ENCODE measurements at regions not wholly inside any gene's neighbourhood (a gene's known extent, or its start where the extent isn't known, plus 50 kb on each side); places are given as distances from the start of the nearest gene placed in this dataset.

- ATAC-seq (no peak), DNase-seq (no peak)
- no peak for TF ChIP-seq CTCF (IDR thresholded peaks at IDR 0.05 in 4 of 5, conservative IDR thresholded peaks at IDR 0.05 in 1 of 5)
- no peak for TF ChIP-seq POLR2A (IDR thresholded peaks at IDR 0.05)
- Histone ChIP-seq H3K27ac (no peak overlapping the region), H3K4me3 (no peak overlapping the region), H3K4me1 (no peaks in the 10 kb centered on the region), H3K27me3 (no peaks in the 10 kb centered on the region), H3K36me3 (no peaks in the 10 kb centered on the region), H3K9me3 (no peaks in the 10 kb centered on the region)
- intact Hi-C loops (cut with DNase I; ENCODE audit: low total_unique reads): loop anchor here (2.0 kb wide), 1 partner anchor 30 kb away; no protein-coding TSS in a partner anchor
- in situ Hi-C loops (cut with MboI; ENCODE audit: low sequenced_read_pairs in 4 of 4): no loop called here
Observed at GRCh38 chr3:148428862-148429605, 268.7 kb upstream of the AGTR1 start.

GRCh38 chr3:148433665-148434064 is 264.0 kb upstream of the AGTR1 start:
- no peak overlapping the region for H3K27ac ChIP-seq
- ATAC-seq: no peak
- H3K36me3 ChIP-seq: no peaks in the 10 kb centered on the region
- DNase-seq: no peak
- H3K4me3 ChIP-seq: no peak overlapping the region
- no peaks in the 10 kb centered on the region for H3K27me3 ChIP-seq
- H3K4me1 ChIP-seq: no peaks in the 10 kb centered on the region
- TF ChIP-seq POLR2A (IDR thresholded peaks at IDR 0.05) (no peak), CTCF (IDR thresholded peaks at IDR 0.05 in 4 of 5, conservative IDR thresholded peaks at IDR 0.05 in 1 of 5) (no peak)
- no peaks in the 10 kb centered on the region for H3K9me3 ChIP-seq
- intact Hi-C loops (cut with DNase I; ENCODE audit: low total_unique reads) (no loop called here), in situ Hi-C loops (cut with MboI; ENCODE audit: low sequenced_read_pairs in 4 of 4) (no loop called here)

GRCh38 chr3:148435534-148435933 is 262.2 kb upstream of the AGTR1 start:
- no peaks in the 10 kb centered on the region for H3K27me3 ChIP-seq
- in situ Hi-C loops (cut with MboI; ENCODE audit: low sequenced_read_pairs in 4 of 4): no loop called here
- intact Hi-C loops (cut with DNase I; ENCODE audit: low total_unique reads): no loop called here
- H3K9me3 ChIP-seq: no peaks in the 10 kb centered on the region
- no peak for DNase-seq
- no peak for TF ChIP-seq CTCF (IDR thresholded peaks at IDR 0.05 in 4 of 5, conservative IDR thresholded peaks at IDR 0.05 in 1 of 5)
- TF ChIP-seq POLR2A (IDR thresholded peaks at IDR 0.05): no peak
- no peaks in the 10 kb centered on the region for H3K36me3 ChIP-seq
- H3K4me3 ChIP-seq: no peak overlapping the region
- no peak for ATAC-seq
- no peak overlapping the region for H3K27ac ChIP-seq
- H3K4me1 ChIP-seq: no peaks in the 10 kb centered on the region

- intact Hi-C loops (cut with DNase I; ENCODE audit: low total_unique reads): no loop called here
- Histone ChIP-seq H3K27me3 (no peaks in the 10 kb centered on the region), H3K4me3 (no peak overlapping the region), H3K36me3 (no peaks in the 10 kb centered on the region), H3K27ac (no peak overlapping the region), H3K9me3 (no peaks in the 10 kb centered on the region), H3K4me1 (no peaks in the 10 kb centered on the region)
- in situ Hi-C loops (cut with MboI; ENCODE audit: low sequenced_read_pairs in 4 of 4): no loop called here
- ATAC-seq: no peak
- DNase-seq: no peak
- TF ChIP-seq POLR2A (IDR thresholded peaks at IDR 0.05): no peak
- no peak for TF ChIP-seq CTCF (IDR thresholded peaks at IDR 0.05 in 4 of 5, conservative IDR thresholded peaks at IDR 0.05 in 1 of 5)
Observed at GRCh38 chr3:148439254-148439822, 258.4 kb upstream of the AGTR1 start.
